ENCODE measurements at regions not wholly inside any gene's neighbourhood (a gene's known extent, or its start where the extent isn't known, plus 50 kb on each side); places are given as distances from the start of the nearest gene placed in this dataset.

DNA sequence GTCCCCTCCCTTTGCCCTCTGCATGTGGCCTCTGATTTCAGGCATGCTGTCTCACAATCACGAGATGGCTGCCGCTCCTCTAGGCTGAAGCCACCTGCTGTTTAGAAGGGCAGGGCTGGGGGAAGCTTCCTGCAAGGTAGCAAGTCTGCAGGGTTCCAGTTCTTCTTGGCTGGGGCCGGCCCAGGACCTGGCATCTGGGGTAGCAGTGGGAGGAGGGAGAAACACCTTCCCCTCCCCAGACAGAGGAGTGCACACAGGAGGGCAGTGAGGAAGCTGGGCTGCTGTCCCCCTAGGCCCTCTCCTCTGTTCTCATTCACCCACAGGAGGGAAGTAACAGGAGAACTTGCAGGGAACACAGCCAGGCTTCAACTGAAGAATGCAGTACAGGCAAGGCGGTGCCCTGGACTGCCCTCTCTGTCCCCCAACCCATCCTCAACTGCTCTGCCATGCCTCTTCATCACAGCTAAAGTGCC lies 345.9 kb upstream of the HS6ST1 start:
- no peak for TF ChIP-seq POLR2A (IDR thresholded peaks at IDR 0.05)
- TF ChIP-seq, protein P1, sequence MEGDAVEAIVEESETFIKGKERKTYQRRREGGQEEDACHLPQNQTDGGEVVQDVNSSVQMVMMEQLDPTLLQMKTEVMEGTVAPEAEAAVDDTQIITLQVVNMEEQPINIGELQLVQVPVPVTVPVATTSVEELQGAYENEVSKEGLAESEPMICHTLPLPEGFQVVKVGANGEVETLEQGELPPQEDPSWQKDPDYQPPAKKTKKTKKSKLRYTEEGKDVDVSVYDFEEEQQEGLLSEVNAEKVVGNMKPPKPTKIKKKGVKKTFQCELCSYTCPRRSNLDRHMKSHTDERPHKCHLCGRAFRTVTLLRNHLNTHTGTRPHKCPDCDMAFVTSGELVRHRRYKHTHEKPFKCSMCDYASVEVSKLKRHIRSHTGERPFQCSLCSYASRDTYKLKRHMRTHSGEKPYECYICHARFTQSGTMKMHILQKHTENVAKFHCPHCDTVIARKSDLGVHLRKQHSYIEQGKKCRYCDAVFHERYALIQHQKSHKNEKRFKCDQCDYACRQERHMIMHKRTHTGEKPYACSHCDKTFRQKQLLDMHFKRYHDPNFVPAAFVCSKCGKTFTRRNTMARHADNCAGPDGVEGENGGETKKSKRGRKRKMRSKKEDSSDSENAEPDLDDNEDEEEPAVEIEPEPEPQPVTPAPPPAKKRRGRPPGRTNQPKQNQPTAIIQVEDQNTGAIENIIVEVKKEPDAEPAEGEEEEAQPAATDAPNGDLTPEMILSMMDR (IDR thresholded peaks at IDR 0.05), result no peak

All from testis (tissue), 2 donors.